Panc1 (cell line): ENCODE measurements at regions not wholly inside any gene's neighbourhood (a gene's known extent, or its start where the extent isn't known, plus 50 kb on each side); places are given as distances from the start of the nearest gene placed in this dataset.

Source experiments
- ATAC-seq: fragments of 200-7000 bp; cut with Tn5 transposase; 2 replicates; pipeline ENCODE4 v1.9.1; 2020; ENCODE audit warnings: mild to moderate bottlenecking, moderate library complexity
- BruUV-seq: library from RNA; stranded (reverse); fragments of 400-500 nt; replicated peaks from 2 replicates; lab custom pipeline; 2021; lab: Mats Ljungman, UMichigan
- CTCF ChIA-PET: fragments of 300-600 bp; sonication (Branson Sonifier 250); formaldehyde crosslinking; loops from one replicate; lab custom pipeline; 2022; ENCODE audit warnings: antibody characterized with exemption; lab: Charles Lee
- POLR2A ChIA-PET: fragments of 300-600 bp; sonication (Branson Sonifier 250); formaldehyde crosslinking; loops from one replicate; lab custom pipeline; 2022; ENCODE audit warnings: antibody characterized with exemption; lab: Charles Lee
- DNase-seq: peaks from one replicate; pipeline ENCODE4 v3.0.0-alpha.2; 2010; ENCODE audit warnings: low read depth, low spot score
- H3K27ac ChIP-seq: 2 replicates; pipeline ENCODE4 v1.5.1; 2011; ENCODE audit warnings: mild to moderate bottlenecking, low read length, inconsistent platforms
- H3K27me3 ChIP-seq: fragments of 200-500 bp; sonication (Bioruptor generic); 2 replicates; pipeline ENCODE4 v1.6.0; 2014; ENCODE audit warnings: low read length, inconsistent platforms; ENCODE audit not compliant: control insufficient read depth, insufficient read depth
- H3K36me3 ChIP-seq: fragments of 200-500 bp; sonication (Bioruptor generic); 2 replicates; pipeline ENCODE4 v1.5.1; 2014; ENCODE audit warnings: inconsistent platforms, mild to moderate bottlenecking, low read length, moderate library complexity; ENCODE audit not compliant: control insufficient read depth, insufficient read depth
- H3K4me1 ChIP-seq: 2 replicates; pipeline ENCODE4 v1.5.1; 2011; ENCODE audit warnings: inconsistent platforms, mild to moderate bottlenecking, low read length, moderate library complexity; ENCODE audit not compliant: control insufficient read depth, insufficient read depth
- H3K4me3 ChIP-seq, 2 experiments: 2 replicates each; pipeline ENCODE4 v1.5.1; 2011 to 2012; ENCODE audit warnings: low read depth in 2 of 2, low read length in 2 of 2, mild to moderate bottlenecking in 2 of 2, inconsistent platforms in 1 of 2, moderate library complexity in 1 of 2
- H3K9me3 ChIP-seq: fragments of 200-500 bp; sonication (Bioruptor generic); 2 replicates; pipeline ENCODE4 v1.5.1; 2014; ENCODE audit warnings: low read depth, mild to moderate bottlenecking, inconsistent platforms, low read length, moderate library complexity; ENCODE audit not compliant: control insufficient read depth, insufficient read depth
- POLR2AphosphoS5 ChIP-seq: IDR thresholded peaks from 2 replicates; pipeline ENCODE4 v1.6.1; 2012; ENCODE audit warnings: mild to moderate bottlenecking, low read depth, low read length, moderate library complexity
- SIN3A ChIP-seq: IDR thresholded peaks from 2 replicates; pipeline ENCODE4 v1.6.1; 2012; ENCODE audit warnings: low read depth, mild to moderate bottlenecking, low read length, moderate library complexity, borderline replicate concordance; ENCODE audit not compliant: insufficient read depth
- TCF7L2 ChIP-seq: IDR thresholded peaks from 2 replicates; pipeline ENCODE4 v1.6.1; 2011; ENCODE audit warnings: mild to moderate bottlenecking, low read depth, low read length, inconsistent platforms
- in situ Hi-C: cut with HindIII; loops from 2 replicates; pipeline ENCODE4 v1.10.0; 2016; ENCODE audit warnings: low sequenced_read_pairs, low pct_unique_long_range_greater_than_20kb
- intact Hi-C: fragments of 100-400 bp; cut with micrococcal nuclease; formaldehyde crosslinking; loops from one replicate; pipeline ENCODE4 v1.10.0; 2022; ENCODE audit not compliant: unreplicated experiment
- TF ChIP-seq, protein P1 (sequence below): fragments of 450-650 bp; IDR thresholded peaks from 2 replicates; pipeline ENCODE4 v1.5.1; 2017; ENCODE audit warnings: mild to moderate bottlenecking
- TF ChIP-seq, protein P2 (sequence below), 2 experiments: IDR thresholded peaks; 2 replicates each; pipeline ENCODE4 v1.6.1; 2011 to 2012; ENCODE audit warnings: low read depth in 2 of 2, control low read depth in 1 of 2, low read length in 1 of 2, mild to moderate bottlenecking in 1 of 2, moderate library complexity in 1 of 2; ENCODE audit not compliant: insufficient read depth in 1 of 2

DNA sequence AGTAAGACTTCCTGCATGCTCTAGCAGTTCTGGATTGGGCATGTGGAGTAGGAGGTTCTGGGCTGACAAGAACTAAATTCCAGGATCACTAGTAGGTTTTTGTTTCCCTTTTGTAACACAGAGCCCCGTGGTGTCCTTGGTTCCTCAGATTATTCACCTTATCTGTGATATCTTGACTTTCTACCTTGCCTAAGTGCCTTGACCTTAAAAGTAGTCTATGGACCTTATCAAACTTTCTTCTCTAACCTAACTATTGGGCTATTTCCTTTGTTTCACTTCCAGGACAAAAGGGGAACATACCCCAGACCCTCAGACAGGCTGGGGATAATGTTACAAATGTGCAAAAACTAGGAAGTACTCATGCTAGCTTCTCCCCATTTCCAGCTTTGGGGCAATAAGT lies 595.3 kb downstream of the PSAT1 start:
- no peak for ATAC-seq
- BruUV-seq, result no TSS peak
- TF ChIP-seq, protein P1, sequence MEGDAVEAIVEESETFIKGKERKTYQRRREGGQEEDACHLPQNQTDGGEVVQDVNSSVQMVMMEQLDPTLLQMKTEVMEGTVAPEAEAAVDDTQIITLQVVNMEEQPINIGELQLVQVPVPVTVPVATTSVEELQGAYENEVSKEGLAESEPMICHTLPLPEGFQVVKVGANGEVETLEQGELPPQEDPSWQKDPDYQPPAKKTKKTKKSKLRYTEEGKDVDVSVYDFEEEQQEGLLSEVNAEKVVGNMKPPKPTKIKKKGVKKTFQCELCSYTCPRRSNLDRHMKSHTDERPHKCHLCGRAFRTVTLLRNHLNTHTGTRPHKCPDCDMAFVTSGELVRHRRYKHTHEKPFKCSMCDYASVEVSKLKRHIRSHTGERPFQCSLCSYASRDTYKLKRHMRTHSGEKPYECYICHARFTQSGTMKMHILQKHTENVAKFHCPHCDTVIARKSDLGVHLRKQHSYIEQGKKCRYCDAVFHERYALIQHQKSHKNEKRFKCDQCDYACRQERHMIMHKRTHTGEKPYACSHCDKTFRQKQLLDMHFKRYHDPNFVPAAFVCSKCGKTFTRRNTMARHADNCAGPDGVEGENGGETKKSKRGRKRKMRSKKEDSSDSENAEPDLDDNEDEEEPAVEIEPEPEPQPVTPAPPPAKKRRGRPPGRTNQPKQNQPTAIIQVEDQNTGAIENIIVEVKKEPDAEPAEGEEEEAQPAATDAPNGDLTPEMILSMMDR, result no peak
- TF ChIP-seq SIN3A (no peak), TCF7L2 (no peak), POLR2AphosphoS5 (no peak)
- TF ChIP-seq, protein P2, sequence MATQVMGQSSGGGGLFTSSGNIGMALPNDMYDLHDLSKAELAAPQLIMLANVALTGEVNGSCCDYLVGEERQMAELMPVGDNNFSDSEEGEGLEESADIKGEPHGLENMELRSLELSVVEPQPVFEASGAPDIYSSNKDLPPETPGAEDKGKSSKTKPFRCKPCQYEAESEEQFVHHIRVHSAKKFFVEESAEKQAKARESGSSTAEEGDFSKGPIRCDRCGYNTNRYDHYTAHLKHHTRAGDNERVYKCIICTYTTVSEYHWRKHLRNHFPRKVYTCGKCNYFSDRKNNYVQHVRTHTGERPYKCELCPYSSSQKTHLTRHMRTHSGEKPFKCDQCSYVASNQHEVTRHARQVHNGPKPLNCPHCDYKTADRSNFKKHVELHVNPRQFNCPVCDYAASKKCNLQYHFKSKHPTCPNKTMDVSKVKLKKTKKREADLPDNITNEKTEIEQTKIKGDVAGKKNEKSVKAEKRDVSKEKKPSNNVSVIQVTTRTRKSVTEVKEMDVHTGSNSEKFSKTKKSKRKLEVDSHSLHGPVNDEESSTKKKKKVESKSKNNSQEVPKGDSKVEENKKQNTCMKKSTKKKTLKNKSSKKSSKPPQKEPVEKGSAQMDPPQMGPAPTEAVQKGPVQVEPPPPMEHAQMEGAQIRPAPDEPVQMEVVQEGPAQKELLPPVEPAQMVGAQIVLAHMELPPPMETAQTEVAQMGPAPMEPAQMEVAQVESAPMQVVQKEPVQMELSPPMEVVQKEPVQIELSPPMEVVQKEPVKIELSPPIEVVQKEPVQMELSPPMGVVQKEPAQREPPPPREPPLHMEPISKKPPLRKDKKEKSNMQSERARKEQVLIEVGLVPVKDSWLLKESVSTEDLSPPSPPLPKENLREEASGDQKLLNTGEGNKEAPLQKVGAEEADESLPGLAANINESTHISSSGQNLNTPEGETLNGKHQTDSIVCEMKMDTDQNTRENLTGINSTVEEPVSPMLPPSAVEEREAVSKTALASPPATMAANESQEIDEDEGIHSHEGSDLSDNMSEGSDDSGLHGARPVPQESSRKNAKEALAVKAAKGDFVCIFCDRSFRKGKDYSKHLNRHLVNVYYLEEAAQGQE (IDR thresholded peaks at IDR 0.05; ENCODE audit: insufficient read depth in 1 of 2, low read depth in 2 of 2, low read length in 1 of 2), result no peak
- Histone ChIP-seq H3K4me1 (no peaks in the 10 kb centered on the region), H3K27ac (no peak overlapping the region), H3K27me3 (no peaks in the 10 kb centered on the region), H3K9me3 (no peaks in the 10 kb centered on the region), H3K4me3 (no peak overlapping the region), H3K36me3 (no peaks in the 10 kb centered on the region)
- in situ Hi-C loops, result no loop called here
- no peak for DNase-seq
- POLR2A ChIA-PET, result no interaction called here
- intact Hi-C loops, result no loop called here
- CTCF ChIA-PET, result no interaction called here

GRCh38 chr9:78892769-78893168 lies 595.8 kb downstream of the PSAT1 start:
- in situ Hi-C loops (no loop called here), intact Hi-C loops (no loop called here)
- H3K27me3 ChIP-seq, result no peaks in the 10 kb centered on the region
- CTCF ChIA-PET, result no interaction called here
- no peak for ATAC-seq
- no peaks in the 10 kb centered on the region for H3K9me3 ChIP-seq
- H3K4me3 ChIP-seq, result no peak overlapping the region
- no TSS peak for BruUV-seq
- no peaks in the 10 kb centered on the region for H3K4me1 ChIP-seq
- POLR2A ChIA-PET, result no interaction called here
- no peaks in the 10 kb centered on the region for H3K36me3 ChIP-seq
- DNase-seq, result no peak
- TF ChIP-seq, protein P2 (IDR thresholded peaks at IDR 0.05; ENCODE audit: insufficient read depth in 1 of 2, low read depth in 2 of 2, low read length in 1 of 2), result no peak
- TF ChIP-seq SIN3A, result no peak
- TF ChIP-seq POLR2AphosphoS5, result no peak
- TF ChIP-seq, protein P1, result no peak
- no peak for TF ChIP-seq TCF7L2
- no peak overlapping the region for H3K27ac ChIP-seq
